Peyer's patch (tissue), 4 donors: ENCODE measurements at regions not wholly inside any gene's neighbourhood (a gene's known extent, or its start where the extent isn't known, plus 50 kb on each side); places are given as distances from the start of the nearest gene placed in this dataset.

Experiments
- POLR2A ChIP-seq, 2 donors: fragments of 450-650 bp; IDR thresholded peaks; one replicate each; pipeline ENCODE4 v1.5.1; 2017; ENCODE audit warnings: antibody characterized with exemption in 2 of 2, mild to moderate bottlenecking in 2 of 2, moderate library complexity in 2 of 2
- TF ChIP-seq, protein P1 (sequence below), 6 experiments: fragments of 450-650 bp in 4 of 6; fragments of 200-600 bp in 2 of 6; sonication (generic) in 1 of 6; IDR thresholded peaks; one replicate each; pipeline ENCODE4 v1.5.1; 2017 to 2019; ENCODE audit warnings: antibody characterized with exemption in 6 of 6, mild to moderate bottlenecking in 3 of 6, moderate library complexity in 1 of 6

DNA sequence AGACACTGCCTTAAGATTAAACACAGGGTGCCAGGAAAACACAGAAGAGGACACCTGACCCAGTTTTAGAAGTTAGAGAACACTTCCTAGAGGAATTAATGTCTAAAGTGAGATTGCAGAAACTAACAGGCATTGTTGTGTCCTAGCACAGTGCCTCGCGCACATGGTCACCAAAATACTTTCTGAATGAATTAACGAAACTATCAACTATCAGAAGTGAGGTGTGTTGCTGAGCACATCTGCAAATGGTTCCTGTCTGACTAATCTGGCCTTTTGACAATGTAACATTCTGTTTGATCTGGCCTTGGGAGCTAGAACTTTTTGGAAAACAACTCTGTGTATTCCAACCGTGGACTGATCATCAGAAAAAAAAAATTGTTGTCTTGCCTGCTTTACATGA lies 556.8 kb upstream of the LCORL start:
- TF ChIP-seq, protein P1, sequence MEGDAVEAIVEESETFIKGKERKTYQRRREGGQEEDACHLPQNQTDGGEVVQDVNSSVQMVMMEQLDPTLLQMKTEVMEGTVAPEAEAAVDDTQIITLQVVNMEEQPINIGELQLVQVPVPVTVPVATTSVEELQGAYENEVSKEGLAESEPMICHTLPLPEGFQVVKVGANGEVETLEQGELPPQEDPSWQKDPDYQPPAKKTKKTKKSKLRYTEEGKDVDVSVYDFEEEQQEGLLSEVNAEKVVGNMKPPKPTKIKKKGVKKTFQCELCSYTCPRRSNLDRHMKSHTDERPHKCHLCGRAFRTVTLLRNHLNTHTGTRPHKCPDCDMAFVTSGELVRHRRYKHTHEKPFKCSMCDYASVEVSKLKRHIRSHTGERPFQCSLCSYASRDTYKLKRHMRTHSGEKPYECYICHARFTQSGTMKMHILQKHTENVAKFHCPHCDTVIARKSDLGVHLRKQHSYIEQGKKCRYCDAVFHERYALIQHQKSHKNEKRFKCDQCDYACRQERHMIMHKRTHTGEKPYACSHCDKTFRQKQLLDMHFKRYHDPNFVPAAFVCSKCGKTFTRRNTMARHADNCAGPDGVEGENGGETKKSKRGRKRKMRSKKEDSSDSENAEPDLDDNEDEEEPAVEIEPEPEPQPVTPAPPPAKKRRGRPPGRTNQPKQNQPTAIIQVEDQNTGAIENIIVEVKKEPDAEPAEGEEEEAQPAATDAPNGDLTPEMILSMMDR (IDR thresholded peaks at IDR 0.05) = no peak
- no peak for TF ChIP-seq POLR2A (IDR thresholded peaks at IDR 0.05)
